A549 (cell line): ENCODE measurements at regions not wholly inside any gene's neighbourhood (a gene's known extent, or its start where the extent isn't known, plus 50 kb on each side); places are given as distances from the start of the nearest gene placed in this dataset.

Experiments
- ATAC-seq, 2 experiments: fragments of 200-7000 bp in 1 of 2; fragments of >200 bp in 1 of 2; cut with Nextera tagmentation in 1 of 2; cut with Tn5 transposase in 1 of 2; 3 replicates each; pipeline versions ENCODE4 v1.8.0 to v1.9.1; 2018 to 2020; ENCODE audit warnings: mild to moderate bottlenecking in 1 of 2, moderate library complexity in 1 of 2
- CTCF ChIA-PET: fragments of 300-600 bp; sonication (Branson Sonifier 250); formaldehyde crosslinking; extraction: SDS; loops from one replicate; lab custom pipeline; 2021; ENCODE audit warnings: antibody characterized with exemption, inconsistent platforms; lab: Yijun Ruan, JAX
- POLR2A ChIA-PET: fragments of 350-600 bp; formaldehyde crosslinking; extraction: SDS; loops from one replicate; lab custom pipeline; 2021; ENCODE audit warnings: antibody characterized with exemption, inconsistent platforms; lab: Yijun Ruan, JAX
- DNase-seq, 2 experiments: peaks; one replicate each; pipeline versions ENCODE4 v3.0.0 to v3.0.0-alpha.2; 2011 to 2016; ENCODE audit warnings: low read depth in 1 of 2, low spot score in 1 of 2
- FAIRE-seq: peaks from 2 replicates; lab custom pipeline; 2011; peaks lifted over from hg19 to GRCh38; lab: Jason Lieb, UNC
- H3K27ac ChIP-seq, 2 experiments: fragments of >200 bp; sonication (Bioruptor Twin); formaldehyde crosslinking; 3 replicates each; pipeline ENCODE4 v1.5.1; 2016 to 2017
- H3K4me1 ChIP-seq: fragments of >200 bp; sonication (Bioruptor Twin); formaldehyde crosslinking; 3 replicates; pipeline ENCODE4 v1.6.1; 2016
- H3K4me2 ChIP-seq: fragments of >200 bp; sonication (Bioruptor Twin); formaldehyde crosslinking; 3 replicates; pipeline ENCODE4 v1.6.1; 2016
- H3K4me3 ChIP-seq: fragments of >200 bp; sonication (Bioruptor Twin); formaldehyde crosslinking; 3 replicates; pipeline ENCODE4 v1.5.1; 2016
- H3K9me3 ChIP-seq: fragments of >200 bp; sonication (Bioruptor Twin); formaldehyde crosslinking; 3 replicates; pipeline ENCODE4 v1.6.1; 2016
- CBX2 ChIP-seq: fragments of 200-600 bp; sonication (generic); IDR thresholded peaks from 2 replicates; pipeline ENCODE4 v1.6.1; 2016; ENCODE audit warnings: low read depth, mild to moderate bottlenecking, borderline replicate concordance
- CEBPB ChIP-seq, 2 experiments: fragments of >200 bp in 1 of 2; sonication (Bioruptor Twin) in 1 of 2; formaldehyde crosslinking in 1 of 2; IDR thresholded peaks; 2 replicates each; pipeline ENCODE4 v1.6.1; 2012 to 2016
- EHF ChIP-seq: fragments of 250-450 bp; sonication (Bioruptor Pico); IDR thresholded peaks from 2 replicates; pipeline ENCODE4 v1.5.0; 2020; ENCODE audit warnings: mild to moderate bottlenecking
- HDAC2 ChIP-seq: fragments of 200-600 bp; sonication (generic); IDR thresholded peaks from 2 replicates; pipeline ENCODE4 v1.6.1; 2016
- HOXB13 ChIP-seq: fragments of 250-450 bp; sonication (Bioruptor Pico); IDR thresholded peaks from 2 replicates; pipeline ENCODE4 v1.5.0; 2020; ENCODE audit warnings: low read depth, mild to moderate bottlenecking, moderate library complexity
- JUN ChIP-seq, 2 experiments: fragments of >200 bp; sonication (Bioruptor Twin); formaldehyde crosslinking; IDR thresholded peaks; 2 replicates in 1 of 2; 3 replicates in 1 of 2; pipeline ENCODE4 v1.6.1; 2016 to 2017
- KDM1A ChIP-seq: fragments of 200-600 bp; sonication (generic); IDR thresholded peaks from 2 replicates; pipeline ENCODE4 v1.6.1; 2016; ENCODE audit warnings: low read depth, mild to moderate bottlenecking
- MAFK ChIP-seq: fragments of 450-650 bp; IDR thresholded peaks from 2 replicates; pipeline ENCODE4 v1.6.1; 2014; ENCODE audit not compliant: partially characterized antibody
- POLR2AphosphoS2 ChIP-seq: conservative IDR thresholded peaks from 2 replicates; pipeline ENCODE4 v1.6.1; 2012; ENCODE audit warnings: low read length, improper control_type of control experiment, inconsistent platforms
- RFX5 ChIP-seq: fragments of 450-650 bp; IDR thresholded peaks from 2 replicates; pipeline ENCODE4 v1.7.1; 2014; ENCODE audit warnings: antibody characterized with exemption, mild to moderate bottlenecking, moderate library complexity
- RNF2 ChIP-seq: fragments of 200-600 bp; sonication (generic); IDR thresholded peaks from 2 replicates; pipeline ENCODE4 v1.6.1; 2016; ENCODE audit warnings: low read depth, mild to moderate bottlenecking, antibody characterized with exemption, moderate library complexity, borderline replicate concordance
- TFCP2L1 ChIP-seq: fragments of 250-450 bp; sonication (Bioruptor Pico); IDR thresholded peaks from 2 replicates; pipeline ENCODE4 v1.5.0; 2021; ENCODE audit warnings: mild to moderate bottlenecking
- ZC3H11A ChIP-seq: fragments of 450-650 bp; IDR thresholded peaks from 2 replicates; pipeline ENCODE4 v1.6.1; 2014; ENCODE audit warnings: antibody characterized with exemption, mild to moderate bottlenecking
- ZFP36 ChIP-seq: fragments of 450-650 bp; IDR thresholded peaks from 2 replicates; pipeline ENCODE4 v1.6.1; 2014; ENCODE audit warnings: borderline replicate concordance; ENCODE audit not compliant: partially characterized antibody
- ZSCAN20 ChIP-seq: fragments of 250-450 bp; sonication (Bioruptor Pico); IDR thresholded peaks from 2 replicates; pipeline ENCODE4 v1.8.0; 2022; ENCODE audit warnings: mild to moderate bottlenecking, moderate library complexity
- WGBS: methylation state at CpG from one replicate; pipeline ENCODE4 v1.1.6; 2017; ENCODE audit errors: missing lambda C conversion rate; 5-methylcytosine and 5-hydroxymethylcytosine counted together
- TF ChIP-seq, protein P1 (sequence below): fragments of >200 bp; sonication (Bioruptor Twin); formaldehyde crosslinking; IDR thresholded peaks from 3 replicates; pipeline ENCODE4 v1.5.1; 2016
- TF ChIP-seq, protein P2 (sequence below): IDR thresholded peaks from 2 replicates; pipeline ENCODE4 v1.6.1; 2012
- TF ChIP-seq, protein P3 (sequence below): fragments of 250-450 bp; sonication (Bioruptor Pico); IDR thresholded peaks from 2 replicates; pipeline ENCODE4 v1.5.0; 2020; ENCODE audit warnings: low read depth, mild to moderate bottlenecking, moderate library complexity
- TF ChIP-seq, protein P4 (sequence below): IDR thresholded peaks from 2 replicates; pipeline ENCODE4 v1.6.1; 2012; ENCODE audit warnings: low read depth, borderline replicate concordance

DNA sequence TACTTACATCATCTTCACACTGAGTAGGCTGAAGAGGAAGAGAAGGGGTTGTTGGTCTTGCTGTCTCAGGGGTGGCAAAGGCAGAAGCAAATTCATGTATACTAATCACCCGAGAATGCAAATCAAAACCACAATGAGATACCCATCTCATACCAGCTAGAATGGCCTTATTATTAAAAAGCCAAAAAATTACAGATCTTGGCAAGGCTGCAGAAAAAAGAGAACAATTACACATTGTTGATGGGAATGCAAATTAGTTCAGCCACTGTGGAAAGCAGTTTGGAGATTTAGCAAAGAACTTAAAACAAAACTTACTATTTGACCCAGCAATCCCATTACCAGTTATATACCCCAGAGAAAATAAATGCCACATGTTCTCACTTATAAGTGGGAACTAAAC lies 154.9 kb downstream of the SEC23A start:
- TF ChIP-seq, protein P1, sequence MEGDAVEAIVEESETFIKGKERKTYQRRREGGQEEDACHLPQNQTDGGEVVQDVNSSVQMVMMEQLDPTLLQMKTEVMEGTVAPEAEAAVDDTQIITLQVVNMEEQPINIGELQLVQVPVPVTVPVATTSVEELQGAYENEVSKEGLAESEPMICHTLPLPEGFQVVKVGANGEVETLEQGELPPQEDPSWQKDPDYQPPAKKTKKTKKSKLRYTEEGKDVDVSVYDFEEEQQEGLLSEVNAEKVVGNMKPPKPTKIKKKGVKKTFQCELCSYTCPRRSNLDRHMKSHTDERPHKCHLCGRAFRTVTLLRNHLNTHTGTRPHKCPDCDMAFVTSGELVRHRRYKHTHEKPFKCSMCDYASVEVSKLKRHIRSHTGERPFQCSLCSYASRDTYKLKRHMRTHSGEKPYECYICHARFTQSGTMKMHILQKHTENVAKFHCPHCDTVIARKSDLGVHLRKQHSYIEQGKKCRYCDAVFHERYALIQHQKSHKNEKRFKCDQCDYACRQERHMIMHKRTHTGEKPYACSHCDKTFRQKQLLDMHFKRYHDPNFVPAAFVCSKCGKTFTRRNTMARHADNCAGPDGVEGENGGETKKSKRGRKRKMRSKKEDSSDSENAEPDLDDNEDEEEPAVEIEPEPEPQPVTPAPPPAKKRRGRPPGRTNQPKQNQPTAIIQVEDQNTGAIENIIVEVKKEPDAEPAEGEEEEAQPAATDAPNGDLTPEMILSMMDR, result no peak
- no peak for TF ChIP-seq CEBPB (IDR thresholded peaks at IDR 0.05)
- TF ChIP-seq, protein P2, sequence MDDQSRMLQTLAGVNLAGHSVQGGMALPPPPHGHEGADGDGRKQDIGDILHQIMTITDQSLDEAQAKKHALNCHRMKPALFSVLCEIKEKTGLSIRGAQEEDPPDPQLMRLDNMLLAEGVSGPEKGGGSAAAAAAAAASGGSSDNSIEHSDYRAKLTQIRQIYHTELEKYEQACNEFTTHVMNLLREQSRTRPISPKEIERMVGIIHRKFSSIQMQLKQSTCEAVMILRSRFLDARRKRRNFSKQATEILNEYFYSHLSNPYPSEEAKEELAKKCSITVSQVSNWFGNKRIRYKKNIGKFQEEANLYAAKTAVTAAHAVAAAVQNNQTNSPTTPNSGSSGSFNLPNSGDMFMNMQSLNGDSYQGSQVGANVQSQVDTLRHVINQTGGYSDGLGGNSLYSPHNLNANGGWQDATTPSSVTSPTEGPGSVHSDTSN, result no peak
- TF ChIP-seq RNF2, result no peak
- no peak for TF ChIP-seq ZFP36
- no peak for TF ChIP-seq RFX5
- TF ChIP-seq HOXB13 (CRISPR knock-in tag), result no peak
- TF ChIP-seq ZSCAN20 (CRISPR knock-in tag), result no peak
- TF ChIP-seq CBX2, result no peak
- no peak for TF ChIP-seq ZC3H11A
- TF ChIP-seq JUN (IDR thresholded peaks at IDR 0.05), result no peak
- TF ChIP-seq, all 56 proteins: peak for 0
- DNase-seq (no peak), ATAC-seq (no peak), FAIRE-seq (no peak)
- Histone ChIP-seq H3K4me3 (no peak overlapping the region), H3K4me1 (no peaks in the 10 kb centered on the region), H3K9me3 (no peaks in the 10 kb centered on the region), H3K27ac (no peak overlapping the region), H3K4me2 (no peak overlapping the region)
- 9% methylated on average over 1 of the region's 1 CpG for WGBS
- CTCF ChIA-PET, result no interaction called here
- POLR2A ChIA-PET, result no interaction called here

DNA sequence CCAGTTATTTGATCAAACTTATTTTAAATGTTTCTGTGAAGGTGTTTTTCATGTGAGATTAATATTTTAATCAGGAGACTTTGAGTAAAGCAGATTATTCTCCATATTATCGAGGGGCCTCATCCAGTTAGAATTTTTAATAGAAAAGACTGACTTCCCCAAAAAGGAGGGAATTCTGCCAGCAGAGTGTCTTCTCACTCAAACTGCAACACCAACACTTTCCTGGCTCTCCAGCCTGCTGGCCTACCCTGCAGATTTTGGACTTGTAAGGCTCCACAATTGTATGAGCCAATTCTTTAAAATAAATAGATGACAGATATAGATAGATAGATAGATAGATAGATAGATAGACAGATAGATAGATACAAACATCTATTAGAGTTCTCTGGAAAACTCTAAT lies 155.7 kb downstream of the SEC23A start:
- Histone ChIP-seq H3K27ac (no peak overlapping the region), H3K4me3 (no peak overlapping the region), H3K4me1 (no peaks in the 10 kb centered on the region), H3K4me2 (no peak overlapping the region)
- POLR2A ChIA-PET, result no interaction called here
- CTCF ChIA-PET, result no interaction called here
- FAIRE-seq, result no peak
- 43% methylated on average over 1 of the region's 1 CpG for WGBS
- no peak for TF ChIP-seq TFCP2L1 (CRISPR knock-in tag)
- TF ChIP-seq ZFP36, result no peak
- TF ChIP-seq EHF, result no peak
- TF ChIP-seq, protein P1, result no peak
- no peak for TF ChIP-seq KDM1A
- no peak for TF ChIP-seq HDAC2
- TF ChIP-seq POLR2AphosphoS2, result no peak
- TF ChIP-seq, protein P3, sequence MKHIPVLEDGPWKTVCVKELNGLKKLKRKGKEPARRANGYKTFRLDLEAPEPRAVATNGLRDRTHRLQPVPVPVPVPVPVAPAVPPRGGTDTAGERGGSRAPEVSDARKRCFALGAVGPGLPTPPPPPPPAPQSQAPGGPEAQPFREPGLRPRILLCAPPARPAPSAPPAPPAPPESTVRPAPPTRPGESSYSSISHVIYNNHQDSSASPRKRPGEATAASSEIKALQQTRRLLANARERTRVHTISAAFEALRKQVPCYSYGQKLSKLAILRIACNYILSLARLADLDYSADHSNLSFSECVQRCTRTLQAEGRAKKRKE (CRISPR knock-in tag), result no peak
- no peak for TF ChIP-seq HOXB13 (CRISPR knock-in tag)
- no peak for TF ChIP-seq MAFK
- TF ChIP-seq, protein P4, sequence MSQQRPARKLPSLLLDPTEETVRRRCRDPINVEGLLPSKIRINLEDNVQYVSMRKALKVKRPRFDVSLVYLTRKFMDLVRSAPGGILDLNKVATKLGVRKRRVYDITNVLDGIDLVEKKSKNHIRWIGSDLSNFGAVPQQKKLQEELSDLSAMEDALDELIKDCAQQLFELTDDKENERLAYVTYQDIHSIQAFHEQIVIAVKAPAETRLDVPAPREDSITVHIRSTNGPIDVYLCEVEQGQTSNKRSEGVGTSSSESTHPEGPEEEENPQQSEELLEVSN, result no peak
- TF ChIP-seq, all 56 proteins: peak for 0
- H3K9me3 ChIP-seq, result no peaks in the 10 kb centered on the region
- DNase-seq (no peak), ATAC-seq (no peak)
